ENCODE measurements at regions not wholly inside any gene's neighbourhood (a gene's known extent, or its start where the extent isn't known, plus 50 kb on each side); places are given as distances from the start of the nearest gene placed in this dataset.

- Histone ChIP-seq H3K4me3 (ENCODE audit: control insufficient read depth in 1 of 2, extremely low read depth in 1 of 2, low read length in 1 of 2) (no peak overlapping the region), H3K36me3 (ENCODE audit: control insufficient read depth in 2 of 2, extremely low read depth in 1 of 2, insufficient read depth in 1 of 2, low read length in 1 of 2) (no peaks in the 10 kb centered on the region), H3K4me1 (ENCODE audit: control insufficient read depth in 1 of 2, extremely low read depth in 1 of 2, insufficient read depth in 2 of 2, low read length in 2 of 2) (no peaks in the 10 kb centered on the region), H3K27ac (ENCODE audit: low read length) (no peak overlapping the region), H3K9me3 (no peaks in the 10 kb centered on the region), H3K27me3 (replicated peaks in 1 of 2; ENCODE audit: control insufficient read depth in 2 of 2, extremely low read depth in 1 of 2, insufficient read depth in 2 of 2, low read length in 1 of 2) (peaks cover 0 to 2% of the 10 kb centered on the region in 2 experiments)
- ATAC-seq (replicated peaks in 1 of 4) (no peak), DNase-seq (no peak)
- CTCF ChIA-PET: no interaction called here
- WGBS (ENCODE audit: insufficient coverage): no CpG with 5 or more reads among the region's 3 CpGs
- POLR2A ChIA-PET: no interaction called here
- Mint-ChIP-seq H3K9me3 (peaks cover 2 to 15% (median 7%) of the 10 kb centered on the region in 3 donors), H3K27me3 (peaks cover 0 to 2% of the 10 kb centered on the region in 2 donors), H3K36me3 (no peaks in the 10 kb centered on the region), H3K4me1 (no peaks in the 10 kb centered on the region), H3K27ac (no peak overlapping the region), H3K4me3 (no peak overlapping the region)
These were observed 318.0 kb downstream of the C7orf25 start for GRCh38 chr7:42593860-42594259.

- DNase-seq (no peak), ATAC-seq (replicated peaks in 1 of 4) (no peak)
- CTCF ChIA-PET: interaction anchor here in 1 of 2 donors (0.7 kb wide), 1 partner anchor 36 kb away, joined by 3 read pairs; no protein-coding TSS in a partner anchor
- H3K4me1 Mint-ChIP-seq: peaks cover 0 to 2% (median 0%) of the 10 kb centered on the region in 3 donors
- no peaks in the 10 kb centered on the region for H3K36me3 Mint-ChIP-seq
- 56% methylated on average over 2 of the region's 2 CpGs for WGBS (ENCODE audit: insufficient coverage)
- H3K27me3 Mint-ChIP-seq: peaks cover 0 to 2% of the 10 kb centered on the region in 2 donors
- Histone ChIP-seq H3K4me1 (ENCODE audit: control insufficient read depth in 1 of 2, extremely low read depth in 1 of 2, insufficient read depth in 2 of 2, low read length in 2 of 2) (no peaks in the 10 kb centered on the region), H3K4me3 (ENCODE audit: control insufficient read depth in 1 of 2, extremely low read depth in 1 of 2, low read length in 1 of 2) (no peak overlapping the region), H3K36me3 (ENCODE audit: control insufficient read depth in 2 of 2, extremely low read depth in 1 of 2, insufficient read depth in 1 of 2, low read length in 1 of 2) (no peaks in the 10 kb centered on the region), H3K9me3 (no peaks in the 10 kb centered on the region), H3K27me3 (replicated peaks in 1 of 2; ENCODE audit: control insufficient read depth in 2 of 2, extremely low read depth in 1 of 2, insufficient read depth in 2 of 2, low read length in 1 of 2) (peaks cover 0 to 2% of the 10 kb centered on the region in 2 experiments), H3K27ac (ENCODE audit: low read length) (no peak overlapping the region)
- POLR2A ChIA-PET: interaction anchor here in 1 of 2 donors (0.6 kb wide), 1 partner anchor 46 kb away, joined by 7 read pairs; no protein-coding TSS in a partner anchor
- no peak overlapping the region for H3K27ac Mint-ChIP-seq
- H3K4me3 Mint-ChIP-seq: no peak overlapping the region
- H3K9me3 Mint-ChIP-seq: peaks cover 2 to 28% (median 7%) of the 10 kb centered on the region in 3 donors
These were observed 321.0 kb downstream of the C7orf25 start for GRCh38 chr7:42590771-42591310.

GRCh38 chr7:42588876-42589275, 323.0 kb downstream of the C7orf25 start:
- no peak for DNase-seq
- Histone ChIP-seq H3K36me3 (ENCODE audit: control insufficient read depth in 2 of 2, extremely low read depth in 1 of 2, insufficient read depth in 1 of 2, low read length in 1 of 2) (no peaks in the 10 kb centered on the region), H3K27me3 (replicated peaks in 1 of 2; ENCODE audit: control insufficient read depth in 2 of 2, extremely low read depth in 1 of 2, insufficient read depth in 2 of 2, low read length in 1 of 2) (peaks cover 0 to 2% of the 10 kb centered on the region in 2 experiments), H3K27ac (ENCODE audit: low read length) (no peak overlapping the region), H3K4me3 (ENCODE audit: control insufficient read depth in 1 of 2, extremely low read depth in 1 of 2, low read length in 1 of 2) (no peak overlapping the region), H3K9me3 (no peaks in the 10 kb centered on the region), H3K4me1 (ENCODE audit: control insufficient read depth in 1 of 2, extremely low read depth in 1 of 2, insufficient read depth in 2 of 2, low read length in 2 of 2) (no peaks in the 10 kb centered on the region)
- Mint-ChIP-seq H3K9me3 (peaks cover 2 to 28% (median 7%) of the 10 kb centered on the region in 3 donors), H3K27me3 (peaks cover 0 to 2% of the 10 kb centered on the region in 2 donors), H3K27ac (no peak overlapping the region), H3K4me3 (no peak overlapping the region), H3K4me1 (peaks cover 0 to 2% (median 0%) of the 10 kb centered on the region in 3 donors), H3K36me3 (no peaks in the 10 kb centered on the region)
- ChIA-PET POLR2A (no interaction called here), CTCF (no interaction called here)
- no peak for ATAC-seq (replicated peaks in 1 of 4)

- WGBS (ENCODE audit: insufficient coverage): 77% methylated on average over 2 of the region's 3 CpGs
- ChIA-PET CTCF (no interaction called here), POLR2A (no interaction called here)
- H3K4me1 ChIP-seq (ENCODE audit: control insufficient read depth in 1 of 2, extremely low read depth in 1 of 2, insufficient read depth in 2 of 2, low read length in 2 of 2): no peaks in the 10 kb centered on the region
- no peaks in the 10 kb centered on the region for H3K9me3 ChIP-seq
- H3K4me3 Mint-ChIP-seq: no peak overlapping the region
- peaks cover 0 to 2% of the 10 kb centered on the region in 2 experiments for H3K27me3 ChIP-seq (replicated peaks in 1 of 2; ENCODE audit: control insufficient read depth in 2 of 2, extremely low read depth in 1 of 2, insufficient read depth in 2 of 2, low read length in 1 of 2)
- ATAC-seq (replicated peaks in 1 of 4): no peak
- no peak overlapping the region for H3K27ac Mint-ChIP-seq
- H3K27ac ChIP-seq (ENCODE audit: low read length): no peak overlapping the region
- H3K4me1 Mint-ChIP-seq: peaks cover 0 to 2% (median 0%) of the 10 kb centered on the region in 3 donors
- no peaks in the 10 kb centered on the region for H3K36me3 ChIP-seq (ENCODE audit: control insufficient read depth in 2 of 2, extremely low read depth in 1 of 2, insufficient read depth in 1 of 2, low read length in 1 of 2)
- peaks cover 2 to 28% (median 6%) of the 10 kb centered on the region in 3 donors for H3K9me3 Mint-ChIP-seq
- no peaks in the 10 kb centered on the region for H3K36me3 Mint-ChIP-seq
- no peak overlapping the region for H3K4me3 ChIP-seq (ENCODE audit: control insufficient read depth in 1 of 2, extremely low read depth in 1 of 2, low read length in 1 of 2)
- peaks cover 0 to 2% of the 10 kb centered on the region in 2 donors for H3K27me3 Mint-ChIP-seq
- DNase-seq: no peak
These were observed 324.1 kb downstream of the C7orf25 start for GRCh38 chr7:42587806-42588205.

- POLR2A ChIA-PET: interaction anchor here in 1 of 2 donors (0.6 kb wide), 1 partner anchor 1121 kb away, joined by 3 read pairs; no protein-coding TSS in a partner anchor
- no peak for DNase-seq
- H3K36me3 ChIP-seq (ENCODE audit: control insufficient read depth in 2 of 2, extremely low read depth in 1 of 2, insufficient read depth in 1 of 2, low read length in 1 of 2): no peaks in the 10 kb centered on the region
These were observed 331.8 kb downstream of the C7orf25 start for GRCh38 chr7:42580061-42580460.

GRCh38 chr7:42575171-42575570, 336.7 kb downstream of the C7orf25 start:
- no peaks in the 10 kb centered on the region for H3K36me3 Mint-ChIP-seq
- POLR2A ChIA-PET: no interaction called here

More at GRCh38 chr7:42580061-42580460, 331.8 kb downstream of the C7orf25 start:
- Histone ChIP-seq H3K4me1 (ENCODE audit: control insufficient read depth in 1 of 2, extremely low read depth in 1 of 2, insufficient read depth in 2 of 2, low read length in 2 of 2) (no peaks in the 10 kb centered on the region), H3K27me3 (replicated peaks in 1 of 2; ENCODE audit: control insufficient read depth in 2 of 2, extremely low read depth in 1 of 2, insufficient read depth in 2 of 2, low read length in 1 of 2) (no peaks in the 10 kb centered on the region), H3K9me3 (no peaks in the 10 kb centered on the region), H3K27ac (ENCODE audit: low read length) (no peak overlapping the region), H3K4me3 (ENCODE audit: control insufficient read depth in 1 of 2, extremely low read depth in 1 of 2, low read length in 1 of 2) (no peak overlapping the region)
- H3K36me3 Mint-ChIP-seq: no peaks in the 10 kb centered on the region
- H3K4me3 Mint-ChIP-seq: no peak overlapping the region
- CTCF ChIA-PET: no interaction called here
- no peak for ATAC-seq (replicated peaks in 1 of 4)
- WGBS (ENCODE audit: insufficient coverage): no CpG with 5 or more reads among the region's 2 CpGs
- H3K4me1 Mint-ChIP-seq: no peaks in the 10 kb centered on the region
- H3K27me3 Mint-ChIP-seq: no peaks in the 10 kb centered on the region
- H3K9me3 Mint-ChIP-seq: peaks cover 9 to 25% (median 12%) of the 10 kb centered on the region in 3 donors
- H3K27ac Mint-ChIP-seq: no peak overlapping the region

More at GRCh38 chr7:42575171-42575570, 336.7 kb downstream of the C7orf25 start:
- Histone ChIP-seq H3K4me1 (ENCODE audit: control insufficient read depth in 1 of 2, extremely low read depth in 1 of 2, insufficient read depth in 2 of 2, low read length in 2 of 2) (no peaks in the 10 kb centered on the region), H3K9me3 (no peaks in the 10 kb centered on the region), H3K36me3 (ENCODE audit: control insufficient read depth in 2 of 2, extremely low read depth in 1 of 2, insufficient read depth in 1 of 2, low read length in 1 of 2) (no peaks in the 10 kb centered on the region), H3K4me3 (ENCODE audit: control insufficient read depth in 1 of 2, extremely low read depth in 1 of 2, low read length in 1 of 2) (no peak overlapping the region), H3K27ac (ENCODE audit: low read length) (no peak overlapping the region), H3K27me3 (replicated peaks in 1 of 2; ENCODE audit: control insufficient read depth in 2 of 2, extremely low read depth in 1 of 2, insufficient read depth in 2 of 2, low read length in 1 of 2) (no peaks in the 10 kb centered on the region)
- Mint-ChIP-seq H3K4me1 (no peaks in the 10 kb centered on the region), H3K4me3 (no peak overlapping the region), H3K27ac (no peak overlapping the region), H3K9me3 (peaks cover 12 to 25% (median 18%) of the 10 kb centered on the region in 3 donors), H3K27me3 (peaks cover 0 to 2% of the 10 kb centered on the region in 2 donors)
- DNase-seq: no peak
- no peak for ATAC-seq (replicated peaks in 1 of 4)
- CTCF ChIA-PET: no interaction called here
- no CpG with 5 or more reads among the region's 2 CpGs for WGBS (ENCODE audit: insufficient coverage)

All from T-cell (primary cell).